PC-3 (cell line): ENCODE measurements at regions not wholly inside any gene's neighbourhood (a gene's known extent, or its start where the extent isn't known, plus 50 kb on each side); places are given as distances from the start of the nearest gene placed in this dataset.

Experiments used
- ATAC-seq: fragments of 200-7000 bp; cut with Tn5 transposase; 2 replicates; pipeline ENCODE4 v1.9.1; 2020; ENCODE audit warnings: mild to moderate bottlenecking, moderate library complexity
- BruUV-seq: library from RNA; stranded (reverse); fragments of 400-500 nt; replicated peaks from 2 replicates; lab custom pipeline; 2021; lab: Mats Ljungman, UMichigan
- CTCF ChIA-PET: fragments of 300-600 bp; sonication (Branson Sonifier 250); formaldehyde crosslinking; loops from one replicate; lab custom pipeline; 2022; ENCODE audit warnings: antibody characterized with exemption; lab: Charles Lee
- POLR2A ChIA-PET: fragments of 300-600 bp; sonication (Branson Sonifier 250); formaldehyde crosslinking; loops from one replicate; lab custom pipeline; 2022; ENCODE audit warnings: antibody characterized with exemption; ENCODE audit not compliant: unreplicated experiment; lab: Charles Lee
- DNase-seq: peaks from one replicate; pipeline ENCODE4 v3.0.0-alpha.2; 2015
- H2AFZ ChIP-seq: fragments of 300-600 bp; sonication (generic); 2 replicates; pipeline ENCODE4 v1.6.0; 2016; ENCODE audit warnings: antibody characterized with exemption, low read length
- H3F3A ChIP-seq: fragments of 300-600 bp; sonication (generic); one replicate; pipeline ENCODE4 v1.6.0; 2017; ENCODE audit warnings: antibody characterized with exemption, low read length, control low read depth, mild to moderate bottlenecking; ENCODE audit not compliant: unreplicated experiment
- H3K27ac ChIP-seq: fragments of 300-600 bp; sonication (generic); 2 replicates; pipeline ENCODE4 v1.5.1; 2016; ENCODE audit warnings: mild to moderate bottlenecking, low read length
- H3K27me3 ChIP-seq: fragments of 300-600 bp; sonication (generic); 2 replicates; pipeline ENCODE4 v1.6.1; 2016; ENCODE audit warnings: low read length, mixed read lengths
- H3K36me3 ChIP-seq: fragments of 300-600 bp; sonication (generic); 2 replicates; pipeline ENCODE4 v1.6.1; 2016; ENCODE audit warnings: low read depth, mixed run types, low read length, mixed read lengths
- H3K4me1 ChIP-seq: fragments of 300-600 bp; sonication (generic); 2 replicates; pipeline ENCODE4 v1.5.1; 2016; ENCODE audit warnings: low read length; ENCODE audit not compliant: insufficient read depth
- H3K4me2 ChIP-seq: fragments of 300-600 bp; sonication (generic); 2 replicates; pipeline ENCODE4 v1.6.0; 2016; ENCODE audit warnings: low read length
- H3K4me3 ChIP-seq: fragments of 300-600 bp; sonication (generic); 2 replicates; pipeline ENCODE4 v1.5.1; 2016; ENCODE audit warnings: mild to moderate bottlenecking, low read length, mixed read lengths
- H3K79me2 ChIP-seq: fragments of 300-600 bp; sonication (generic); 2 replicates; pipeline ENCODE4 v1.6.1; 2017; ENCODE audit warnings: low read length, mixed read lengths
- H3K9ac ChIP-seq: fragments of 300-600 bp; sonication (generic); 2 replicates; pipeline ENCODE4 v1.6.0; 2016; ENCODE audit warnings: mild to moderate bottlenecking, low read length
- H3K9me2 ChIP-seq: fragments of 300-600 bp; sonication (generic); replicated peaks from 2 replicates; pipeline ENCODE4 v1.6.1; 2016; ENCODE audit warnings: mixed run types, low read length, mixed read lengths
- H3K9me3 ChIP-seq: fragments of 300-600 bp; sonication (generic); 2 replicates; pipeline ENCODE4 v1.6.1; 2016; ENCODE audit warnings: low read length, mixed read lengths
- H4K20me1 ChIP-seq: fragments of 300-600 bp; sonication (generic); 2 replicates; pipeline ENCODE4 v1.6.1; 2016; ENCODE audit warnings: low read length, mixed read lengths
- CTCF ChIP-seq: fragments of 300-600 bp; sonication (generic); conservative IDR thresholded peaks from 2 replicates; pipeline ENCODE4 v1.5.1; 2017; ENCODE audit warnings: antibody characterized with exemption, low read depth, mild to moderate bottlenecking, low read length
- EZH2 ChIP-seq: fragments of 300-600 bp; sonication (generic); IDR thresholded peaks from one replicate; pipeline ENCODE4 v1.6.1; 2017; ENCODE audit warnings: antibody characterized with exemption, mild to moderate bottlenecking, low read length; ENCODE audit not compliant: unreplicated experiment
- EZH2phosphoT487 ChIP-seq: fragments of 300-600 bp; sonication (generic); IDR thresholded peaks from 2 replicates; pipeline ENCODE4 v1.6.1; 2018; ENCODE audit warnings: mild to moderate bottlenecking, antibody characterized with exemption, low read length, borderline replicate concordance
- intact Hi-C: fragments of 100-400 bp; cut with micrococcal nuclease; formaldehyde crosslinking; loops from 2 replicates; pipeline ENCODE4 v1.9.0; 2023

GRCh38 chr5:86030753-86031152 lies 587.0 kb upstream of the COX7C start:
- POLR2A ChIA-PET = no interaction called here
- no peaks in the 10 kb centered on the region for H4K20me1 ChIP-seq
- H2AFZ ChIP-seq = no peak overlapping the region
- no peaks in the 10 kb centered on the region for H3F3A ChIP-seq
- no peaks in the 10 kb centered on the region for H3K4me1 ChIP-seq
- H3K4me3 ChIP-seq = no peak overlapping the region
- H3K79me2 ChIP-seq = no peaks in the 10 kb centered on the region
- intact Hi-C loops = no loop called here
- H3K4me2 ChIP-seq = no peak overlapping the region
- ATAC-seq (no peak), DNase-seq (peak; percentile 18)
- TF ChIP-seq EZH2 = no peak
- no peak for TF ChIP-seq CTCF
- TF ChIP-seq EZH2phosphoT487 = no peak
- H3K9ac ChIP-seq = no peak overlapping the region
- H3K27ac ChIP-seq = no peak overlapping the region
- H3K9me3 ChIP-seq = no peaks in the 10 kb centered on the region
- no peaks in the 10 kb centered on the region for H3K9me2 ChIP-seq
- no peaks in the 10 kb centered on the region for H3K27me3 ChIP-seq
- BruUV-seq = no TSS peak
- CTCF ChIA-PET = no interaction called here
- H3K36me3 ChIP-seq = no peaks in the 10 kb centered on the region

DNA sequence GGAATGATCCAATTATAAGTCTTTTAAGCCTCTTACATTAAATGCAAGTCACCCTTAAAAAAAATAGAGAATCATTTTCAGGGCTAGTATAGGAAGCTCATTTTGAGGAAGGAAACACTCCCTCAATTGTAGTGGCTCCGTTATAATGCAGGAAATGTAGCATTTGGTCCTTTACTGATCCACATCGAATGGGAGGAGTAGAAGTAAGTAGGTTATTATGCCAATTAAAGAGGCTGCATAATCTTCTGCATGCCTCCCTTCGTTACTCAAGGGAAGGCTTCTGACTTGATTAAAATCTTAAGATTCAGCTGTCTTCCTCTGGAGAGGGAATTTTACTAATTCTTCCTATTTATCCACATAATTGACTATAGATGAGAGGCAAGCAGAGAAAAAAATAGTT lies 579.2 kb upstream of the COX7C start:
- intact Hi-C loops = no loop called here
- Histone ChIP-seq H3F3A (no peaks in the 10 kb centered on the region), H4K20me1 (no peaks in the 10 kb centered on the region), H3K27me3 (no peaks in the 10 kb centered on the region), H3K79me2 (no peaks in the 10 kb centered on the region), H3K4me1 (no peaks in the 10 kb centered on the region), H3K9me2 (no peaks in the 10 kb centered on the region), H3K4me3 (no peak overlapping the region), H3K36me3 (no peaks in the 10 kb centered on the region), H3K9ac (no peak overlapping the region), H3K4me2 (no peak overlapping the region), H3K9me3 (no peaks in the 10 kb centered on the region), H2AFZ (no peak overlapping the region), H3K27ac (no peak overlapping the region)
- DNase-seq (no peak), ATAC-seq (no peak)
- ChIA-PET CTCF (no interaction called here), POLR2A (no interaction called here)
- no peak for TF ChIP-seq CTCF
- TF ChIP-seq EZH2 = no peak
- TF ChIP-seq EZH2phosphoT487 = no peak
- BruUV-seq = no TSS peak

DNA sequence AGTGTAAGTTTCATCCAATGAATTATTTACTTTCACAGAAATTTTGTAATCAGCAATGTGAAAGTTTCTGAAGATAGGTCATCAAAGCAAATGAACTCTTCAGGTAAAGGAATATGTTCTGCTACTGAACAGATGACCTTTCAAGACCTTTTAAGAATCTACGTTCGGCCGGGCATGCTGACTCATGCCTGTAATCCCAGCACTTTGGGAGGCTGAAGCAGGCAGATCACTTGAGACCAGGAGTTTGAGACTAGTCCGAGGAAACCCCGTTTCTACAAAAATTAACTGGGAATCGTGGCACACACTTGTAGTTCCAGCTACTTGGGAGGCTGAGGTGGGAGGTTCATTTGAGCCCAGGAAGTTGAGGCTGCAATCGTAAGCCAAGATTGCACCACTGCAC lies 578.4 kb upstream of the COX7C start:
- TF ChIP-seq EZH2phosphoT487 (no peak), CTCF (no peak), EZH2 (no peak)
- H3K4me2 ChIP-seq = no peak overlapping the region
- ChIA-PET POLR2A (no interaction called here), CTCF (no interaction called here)
- no peak overlapping the region for H3K9ac ChIP-seq
- H2AFZ ChIP-seq = no peak overlapping the region
- intact Hi-C loops = no loop called here
- no peaks in the 10 kb centered on the region for H3K79me2 ChIP-seq
- no peaks in the 10 kb centered on the region for H3K27me3 ChIP-seq
- no peaks in the 10 kb centered on the region for H3F3A ChIP-seq
- H3K27ac ChIP-seq = no peak overlapping the region
- BruUV-seq = no TSS peak
- no peaks in the 10 kb centered on the region for H3K9me3 ChIP-seq
- no peak for ATAC-seq
- H4K20me1 ChIP-seq = no peaks in the 10 kb centered on the region
- no peaks in the 10 kb centered on the region for H3K9me2 ChIP-seq
- H3K36me3 ChIP-seq = no peaks in the 10 kb centered on the region
- DNase-seq = no peak
- H3K4me3 ChIP-seq = no peak overlapping the region
- H3K4me1 ChIP-seq = no peaks in the 10 kb centered on the region
